Colonic mucosa (tissue), 4 donors: ENCODE measurements at regions not wholly inside any gene's neighbourhood (a gene's known extent, or its start where the extent isn't known, plus 50 kb on each side); places are given as distances from the start of the nearest gene placed in this dataset.
"Not testable (repeated sequence)": the region's sequence is repeated elsewhere in the genome, so short reads cannot be mapped to it uniquely, and the experiment has no call there.

Experiments used
- DNase-seq: peaks from one replicate; pipeline ENCODE4 v3.0.0-alpha.2; 2020
- H3K27ac ChIP-seq: fragments of 200-600 bp; one replicate; pipeline ENCODE4 v1.8.0; 2021
- H3K27me3 ChIP-seq: fragments of 200-600 bp; one replicate; pipeline ENCODE4 v1.8.0; 2021
- H3K36me3 ChIP-seq: fragments of 200-600 bp; one replicate; pipeline ENCODE4 v1.8.0; 2021
- H3K4me1 ChIP-seq: fragments of 200-600 bp; one replicate; pipeline ENCODE4 v1.8.0; 2021; ENCODE audit warnings: mild to moderate bottlenecking
- H3K4me3 ChIP-seq: fragments of 200-600 bp; one replicate; pipeline ENCODE4 v1.8.0; 2021
- H3K9ac ChIP-seq, 2 donors: one replicate each; pipeline ENCODE4 v1.7.0; 2013; ENCODE audit warnings: control low read depth in 2 of 2, low read depth in 2 of 2, low read length in 2 of 2
- H3K9me3 ChIP-seq: fragments of 200-600 bp; one replicate; pipeline ENCODE4 v1.8.0; 2021
- CTCF ChIP-seq: fragments of 200-600 bp; IDR thresholded peaks from one replicate; pipeline ENCODE4 v1.8.0; 2022; ENCODE audit warnings: antibody characterized with exemption, mild to moderate bottlenecking
- intact Hi-C: fragments of 100-400 bp; cut with DNase I; formaldehyde crosslinking; loops from one replicate; pipeline ENCODE4 v1.14.1; 2022
- donor health status: healthy.
- donor health status: DM: no; HTN: no; CAD: no.
- donor health status: DM: no; HTN: no; CAD: no.

GRCh38 chr1:88514544-88515060, 169.5 kb upstream of the PKN2 start:
- TF ChIP-seq CTCF: no peak
- no peak for DNase-seq
- Histone ChIP-seq H3K27ac (no peak overlapping the region), H3K36me3 (no peaks in the 10 kb centered on the region), H3K9me3 (no peaks in the 10 kb centered on the region), H3K9ac (no peak overlapping the region), H3K4me1 (no peaks in the 10 kb centered on the region), H3K4me3 (no peak overlapping the region), H3K27me3 (no peaks in the 10 kb centered on the region)
- intact Hi-C loops: no loop called here

GRCh38 chr1:88517499-88517898, 166.6 kb upstream of the PKN2 start:
- H3K4me1 ChIP-seq, H3K27ac ChIP-seq, intact Hi-C loops, H3K4me3 ChIP-seq, H3K27me3 ChIP-seq, H3K9ac ChIP-seq, H3K36me3 ChIP-seq, H3K9me3 ChIP-seq, DNase-seq: not testable (repeated sequence)

- intact Hi-C loops: no loop called here
- H3K27ac ChIP-seq: no peak overlapping the region
- no peaks in the 10 kb centered on the region for H3K36me3 ChIP-seq
- H3K9me3 ChIP-seq: no peaks in the 10 kb centered on the region
- TF ChIP-seq CTCF: no peak
- no peak for DNase-seq
- no peak overlapping the region for H3K9ac ChIP-seq
- no peak overlapping the region for H3K4me3 ChIP-seq
- no peaks in the 10 kb centered on the region for H3K4me1 ChIP-seq
- no peaks in the 10 kb centered on the region for H3K27me3 ChIP-seq
Observed at GRCh38 chr1:88519156-88519555, 164.9 kb upstream of the PKN2 start.

GRCh38 chr1:88523854-88524528, 160.1 kb upstream of the PKN2 start:
- no peak overlapping the region for H3K9ac ChIP-seq
- DNase-seq: no peak
- no peaks in the 10 kb centered on the region for H3K9me3 ChIP-seq
- H3K4me3 ChIP-seq: no peak overlapping the region
- no peaks in the 10 kb centered on the region for H3K4me1 ChIP-seq
- intact Hi-C loops: no loop called here
- TF ChIP-seq CTCF: no peak
- no peaks in the 10 kb centered on the region for H3K27me3 ChIP-seq
- H3K27ac ChIP-seq: no peak overlapping the region
- H3K36me3 ChIP-seq: no peaks in the 10 kb centered on the region

- no peak for DNase-seq
Observed at GRCh38 chr1:88526456-88526855, 157.6 kb upstream of the PKN2 start.

More at GRCh38 chr1:88526456-88526855, 157.6 kb upstream of the PKN2 start:
- no peak for TF ChIP-seq CTCF
- H3K27me3 ChIP-seq: no peaks in the 10 kb centered on the region
- no peak overlapping the region for H3K4me3 ChIP-seq
- H3K27ac ChIP-seq: no peak overlapping the region
- intact Hi-C loops: no loop called here
- H3K9me3 ChIP-seq: no peaks in the 10 kb centered on the region
- no peaks in the 10 kb centered on the region for H3K36me3 ChIP-seq
- no peaks in the 10 kb centered on the region for H3K4me1 ChIP-seq
- H3K9ac ChIP-seq: no peak overlapping the region
